ENCODE measurements at regions not wholly inside any gene's neighbourhood (a gene's known extent, or its start where the extent isn't known, plus 50 kb on each side); places are given as distances from the start of the nearest gene placed in this dataset.

DNA sequence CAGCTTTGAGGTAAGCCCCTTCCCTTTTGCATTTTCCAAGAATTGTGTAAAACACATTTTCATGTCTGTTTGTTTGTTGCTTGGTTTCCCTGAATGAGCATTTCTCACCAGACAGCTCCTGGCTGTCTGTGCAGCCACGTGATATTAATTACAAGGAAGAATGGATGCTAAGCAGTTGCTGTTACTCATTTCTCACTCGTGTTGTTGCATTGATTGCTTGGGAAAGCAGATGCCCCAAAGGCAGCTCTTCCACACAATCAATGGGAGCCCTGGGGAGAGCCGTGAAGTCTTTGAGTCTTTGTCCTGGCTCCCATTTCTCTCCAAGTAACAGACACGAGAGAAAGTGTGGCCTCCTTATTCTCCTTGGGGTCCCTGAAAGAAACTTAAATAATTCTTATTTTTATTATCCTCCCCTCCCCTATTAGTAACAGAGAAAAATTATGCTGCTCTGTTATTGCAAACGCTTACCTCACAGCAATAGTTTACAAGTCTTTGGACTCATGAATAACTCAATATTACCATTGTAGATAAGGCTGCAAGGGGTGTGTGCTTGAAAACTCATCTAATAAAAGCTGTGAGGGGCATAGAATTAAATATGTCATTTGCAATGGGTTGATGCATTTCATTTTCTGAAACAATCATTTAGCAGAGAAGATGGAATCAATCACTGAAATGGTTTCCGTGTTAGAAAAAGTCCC lies 127.7 kb upstream of the CAMK1G start:
- no peak for DNase-seq (ENCODE audit: low read depth)

DNA sequence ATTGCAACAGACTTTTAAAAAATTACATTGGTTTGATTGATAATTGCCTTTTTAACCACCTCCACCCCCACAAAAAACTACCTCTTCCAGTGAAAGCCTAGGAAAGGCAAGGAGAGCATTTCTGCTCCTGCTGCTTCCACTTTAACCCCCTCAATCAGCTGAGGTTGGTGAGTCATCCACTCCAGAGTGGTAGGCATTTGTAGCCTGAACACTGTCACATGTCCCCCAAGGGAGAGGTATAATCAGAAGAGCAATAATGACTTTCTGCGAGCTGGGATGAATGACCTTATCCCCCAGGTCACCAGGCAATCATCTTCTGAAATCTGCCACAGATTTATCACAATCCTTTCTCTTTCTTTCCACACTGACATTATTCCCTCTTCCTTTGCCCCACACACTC lies 126.6 kb upstream of the CAMK1G start:
- no peak for DNase-seq (ENCODE audit: low read depth)

DNA sequence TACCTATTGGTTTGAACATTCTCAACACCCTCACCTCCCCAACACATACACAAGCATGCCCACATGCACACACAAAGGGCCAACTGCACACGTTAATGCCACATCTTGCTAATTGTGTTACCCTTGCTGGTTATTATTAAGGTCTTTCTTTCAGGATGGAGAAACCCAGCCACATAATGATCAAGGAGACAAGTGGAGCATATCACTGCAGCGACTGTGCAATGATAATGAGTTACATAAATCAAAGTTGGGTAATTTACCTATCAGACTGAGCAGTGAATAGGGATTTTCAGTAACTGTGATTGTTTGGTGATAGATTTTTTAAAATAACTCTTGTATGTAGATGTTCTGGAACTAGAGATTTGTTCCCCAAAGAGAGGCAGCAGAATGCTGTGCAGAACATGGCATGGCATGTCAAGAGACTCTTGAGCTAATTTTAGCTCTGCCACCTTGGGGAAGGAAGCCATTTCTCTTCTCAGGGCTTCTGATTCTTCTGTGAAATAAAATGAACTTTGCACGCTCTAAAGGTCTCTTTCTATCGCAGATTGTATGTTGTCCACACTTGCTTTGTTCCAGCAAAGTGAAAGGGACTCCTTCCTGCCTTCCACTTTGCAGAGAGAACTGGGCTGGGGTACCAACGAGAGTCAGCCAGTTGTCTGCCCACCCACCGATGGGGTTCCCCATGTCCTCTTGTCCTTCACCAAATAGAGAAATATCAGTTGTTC lies 126.0 kb upstream of the CAMK1G start:
- no peak for DNase-seq (ENCODE audit: low read depth)

- DNase-seq (ENCODE audit: low read depth) = no peak
These were observed 124.6 kb upstream of the CAMK1G start for GRCh38 chr1:209458921-209459320.

DNA sequence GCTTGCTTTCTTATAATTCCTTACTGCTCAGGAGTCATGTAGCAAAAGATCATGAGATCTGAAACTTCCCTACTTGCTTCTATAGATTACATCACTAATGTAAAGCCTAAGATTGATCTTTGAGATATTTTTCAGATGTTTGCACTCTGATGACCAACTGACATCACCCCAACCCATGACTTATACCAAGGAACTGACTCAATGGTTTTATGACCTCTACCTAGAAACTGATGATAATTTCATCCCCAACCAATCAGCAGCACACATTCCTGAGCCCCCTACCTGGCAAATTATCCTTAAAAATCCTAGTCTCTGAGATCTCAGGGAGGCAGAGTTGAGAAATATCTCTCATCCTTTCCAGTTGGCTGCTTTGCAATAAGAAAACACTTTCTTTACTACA lies 122.3 kb upstream of the CAMK1G start:
- no peak for DNase-seq (ENCODE audit: low read depth)

DNA sequence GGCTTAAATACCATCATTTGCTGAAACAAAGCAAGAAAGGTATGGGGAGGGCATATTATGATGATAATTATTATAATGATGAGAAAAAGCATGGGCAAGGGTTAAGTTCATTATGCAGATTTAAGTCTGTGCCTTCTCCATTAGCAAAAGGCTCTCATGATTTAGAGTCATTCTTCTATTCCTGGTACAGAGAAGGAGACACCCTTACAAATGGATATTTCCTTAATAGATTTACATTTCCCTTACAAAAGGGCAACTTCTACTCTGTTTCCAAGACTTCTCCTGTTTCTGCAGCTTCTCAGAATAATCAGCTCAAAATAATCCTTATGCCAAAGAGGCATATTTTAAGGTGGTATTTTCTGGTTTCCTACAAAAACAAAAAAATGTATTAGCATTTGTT lies 121.1 kb upstream of the CAMK1G start:
- DNase-seq (ENCODE audit: low read depth) = no peak

GRCh38 chr1:209463441-209463840 lies 120.1 kb upstream of the CAMK1G start:
- DNase-seq (ENCODE audit: low read depth) = no peak

DNA sequence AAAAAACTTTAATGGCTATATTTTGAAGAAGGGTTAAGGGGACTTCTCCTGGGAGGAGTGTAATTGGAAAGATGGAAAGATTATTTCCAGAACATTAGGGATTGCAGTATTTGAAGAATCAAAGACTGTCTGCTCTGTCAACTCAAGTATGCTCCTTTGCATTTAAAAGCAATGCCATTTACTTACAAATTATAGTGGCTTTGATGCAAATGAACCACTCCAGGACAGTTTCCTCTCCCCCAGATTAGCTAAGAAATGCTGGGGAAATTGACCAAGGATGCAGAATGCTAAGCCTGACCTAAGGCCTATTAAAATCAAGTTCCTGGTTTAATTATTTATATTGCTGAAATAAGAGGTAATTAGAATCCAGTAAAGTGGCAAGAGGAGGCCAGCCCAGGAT lies 110.5 kb upstream of the CAMK1G start:
- DNase-seq (ENCODE audit: low read depth) = no peak

GRCh38 chr1:209480345-209480744 lies 103.2 kb upstream of the CAMK1G start:
- DNase-seq (ENCODE audit: low read depth) = no peak

- DNase-seq (ENCODE audit: low read depth) = no peak
These were observed 99.8 kb upstream of the CAMK1G start for GRCh38 chr1:209483691-209484090.

DNA sequence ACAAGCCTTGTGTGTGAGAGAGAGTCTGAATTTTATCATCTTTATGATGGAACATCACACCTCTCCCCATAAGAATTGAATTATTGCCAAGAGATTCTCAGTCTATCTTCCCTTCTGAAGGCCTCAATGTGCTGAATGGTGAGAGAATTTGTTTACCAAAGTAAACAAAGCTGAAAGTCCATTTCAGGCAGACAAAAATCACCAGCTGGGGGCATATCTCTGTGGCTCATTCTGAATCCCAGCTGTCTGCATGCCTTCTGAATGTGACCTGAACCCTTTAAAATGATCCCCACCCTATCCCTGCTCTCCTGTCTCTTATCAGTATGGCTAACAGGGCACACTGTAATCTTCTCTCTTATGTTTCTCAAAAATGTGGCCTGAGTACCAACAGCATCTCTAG lies 99.1 kb upstream of the CAMK1G start:
- no peak for DNase-seq (ENCODE audit: low read depth)

GRCh38 chr1:209485167-209485566 lies 98.3 kb upstream of the CAMK1G start:
- DNase-seq (ENCODE audit: low read depth) = no peak

DNA sequence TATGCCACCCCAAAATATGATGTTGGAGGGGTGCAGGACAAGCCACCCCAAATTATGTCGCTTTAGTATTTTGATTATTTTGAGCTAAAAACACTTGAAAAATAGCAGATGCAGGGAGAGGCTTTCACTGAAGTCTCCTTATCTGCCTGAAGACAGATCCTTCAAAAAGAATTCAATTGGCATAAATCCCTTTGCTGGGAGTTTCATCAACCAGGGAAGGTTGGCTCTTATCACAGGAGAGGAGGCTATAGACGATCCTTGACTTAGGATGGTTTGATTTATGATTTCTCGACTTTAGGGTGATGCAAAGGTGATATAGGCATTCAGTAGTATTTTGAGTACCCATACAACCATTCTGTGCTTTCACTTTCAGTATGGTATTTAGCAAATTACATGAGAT lies 97.8 kb upstream of the CAMK1G start:
- no peak for DNase-seq (ENCODE audit: low read depth)

DNA sequence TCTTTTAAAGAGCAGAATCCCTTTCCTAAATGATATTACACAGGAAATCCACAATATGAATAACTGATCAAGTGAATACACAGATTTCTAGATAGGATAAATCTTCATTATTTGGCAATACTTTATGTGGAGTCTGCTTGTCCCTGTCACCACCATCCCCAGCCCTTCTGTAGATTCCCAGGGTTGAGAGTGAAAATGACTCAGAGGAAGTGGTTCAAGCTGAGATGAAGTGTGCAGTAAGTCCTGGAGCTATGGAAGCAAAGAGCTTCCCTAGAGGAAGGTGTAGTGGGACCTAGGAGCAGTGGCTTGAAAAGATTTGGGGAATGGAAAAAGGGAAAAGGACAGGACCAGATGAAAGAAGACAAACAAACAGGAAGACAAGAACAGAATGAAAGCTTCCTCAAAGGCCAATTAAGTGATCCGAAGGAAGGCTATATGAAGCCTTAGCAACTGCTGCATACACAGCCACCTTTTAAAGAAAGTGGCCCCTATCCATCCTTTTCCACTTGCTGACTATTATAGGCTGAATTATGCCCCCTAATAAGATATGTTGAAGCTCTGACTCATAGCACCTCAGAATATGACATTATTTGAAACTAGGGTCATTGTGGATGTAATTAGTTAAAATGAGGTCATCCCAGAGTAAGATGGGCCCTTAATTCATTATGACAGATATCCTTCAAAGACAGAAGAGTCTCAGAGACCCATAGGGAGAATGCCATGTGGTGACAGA lies 96.5 kb upstream of the CAMK1G start:
- DNase-seq (ENCODE audit: low read depth) = no peak

DNA sequence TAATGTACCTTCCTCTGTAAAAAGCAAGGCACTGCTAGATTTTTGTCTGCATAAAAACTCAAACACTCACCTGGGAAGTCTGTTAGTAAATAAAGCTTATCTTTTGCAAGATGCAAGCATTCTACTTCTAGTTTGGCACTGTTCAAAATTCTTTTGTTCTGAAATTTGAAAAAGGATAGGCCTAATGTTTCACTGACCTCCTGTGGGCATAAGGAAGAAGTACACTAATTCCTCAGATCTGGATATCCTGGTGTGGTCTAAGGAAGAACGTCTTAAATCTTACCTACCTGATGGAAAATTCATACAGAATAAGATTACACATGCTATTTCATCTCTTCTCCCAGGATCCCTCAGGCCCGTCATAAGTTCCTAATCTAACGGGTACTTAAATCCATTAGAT lies 93.5 kb upstream of the CAMK1G start:
- DNase-seq (ENCODE audit: low read depth) = no peak

- no peak for DNase-seq (ENCODE audit: low read depth)
These were observed 92.5 kb upstream of the CAMK1G start for GRCh38 chr1:209491031-209491430.

GRCh38 chr1:209491496-209491895 lies 92.0 kb upstream of the CAMK1G start:
- DNase-seq (ENCODE audit: low read depth) = no peak

DNA sequence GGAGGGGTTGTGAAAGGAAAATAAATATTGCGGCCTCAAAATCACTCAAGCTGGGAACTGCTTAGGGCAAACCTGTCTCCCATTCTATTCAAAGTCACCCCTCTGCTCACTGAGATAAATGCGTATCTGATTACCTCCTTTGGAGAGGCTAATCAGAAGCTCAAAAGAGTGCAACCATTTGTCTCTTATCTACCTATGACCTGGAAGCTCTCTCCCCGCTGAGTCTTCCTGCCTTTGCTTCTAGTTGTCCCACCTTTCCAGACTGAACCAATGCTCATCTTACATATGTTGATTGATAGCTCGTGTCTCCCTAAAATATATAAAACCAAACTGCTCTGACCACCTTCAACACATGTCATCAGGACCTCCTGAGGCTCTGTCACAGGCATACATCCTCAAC lies 91.6 kb upstream of the CAMK1G start:
- no peak for DNase-seq (ENCODE audit: low read depth)

- DNase-seq (ENCODE audit: low read depth) = no peak
These were observed 90.0 kb upstream of the CAMK1G start for GRCh38 chr1:209493559-209493958.

GRCh38 chr1:209497729-209498128 lies 85.8 kb upstream of the CAMK1G start:
- no peak for DNase-seq (ENCODE audit: low read depth)

DNA sequence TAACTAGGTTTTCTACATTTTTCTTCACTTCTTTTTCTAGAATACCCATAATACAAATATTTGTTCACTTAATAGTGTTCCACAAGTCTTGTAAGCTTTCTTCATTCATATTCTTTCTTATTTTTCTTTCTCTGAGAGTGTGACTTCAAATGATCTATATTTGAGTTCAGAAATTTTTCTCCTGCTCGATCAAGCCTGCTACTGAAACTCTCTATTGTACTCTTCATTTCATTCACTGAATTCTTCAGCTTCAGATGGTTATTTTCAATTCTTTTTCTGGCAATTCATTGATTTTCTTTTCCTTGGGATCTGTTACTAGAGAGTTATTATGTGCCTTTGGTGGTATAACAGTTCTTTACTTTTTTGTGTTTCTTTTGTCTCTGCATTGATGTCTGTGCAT lies 82.5 kb upstream of the CAMK1G start:
- no peak for DNase-seq (ENCODE audit: low read depth)

DNA sequence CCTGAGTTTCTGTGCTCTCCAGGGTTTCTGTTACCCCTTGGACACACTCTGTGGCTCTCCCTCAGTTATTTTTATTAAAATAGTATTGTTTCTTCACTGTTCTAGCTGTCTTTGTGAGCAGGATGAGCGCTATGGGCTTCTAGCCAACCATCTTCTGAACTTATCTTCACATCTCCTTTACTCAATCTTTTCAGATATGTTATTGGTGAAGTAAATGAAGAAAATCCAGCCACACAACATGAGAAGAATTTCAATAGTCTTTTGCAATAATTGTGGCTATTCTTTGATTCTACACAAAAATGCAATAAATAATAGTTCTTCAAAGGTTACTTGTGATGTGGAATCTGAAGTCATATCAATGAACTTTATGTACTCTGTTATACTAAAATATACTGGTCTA lies 80.3 kb upstream of the CAMK1G start:
- DNase-seq (ENCODE audit: low read depth) = no peak

GRCh38 chr1:209504571-209504970 lies 78.9 kb upstream of the CAMK1G start:
- DNase-seq (ENCODE audit: low read depth) = no peak
